A549 (cell line): ENCODE measurements at regions not wholly inside any gene's neighbourhood (a gene's known extent, or its start where the extent isn't known, plus 50 kb on each side); places are given as distances from the start of the nearest gene placed in this dataset.

Experiments
- CBX2 ChIP-seq: fragments of 200-600 bp; sonication (generic); IDR thresholded peaks from 2 replicates; pipeline ENCODE4 v1.6.1; 2016; ENCODE audit warnings: low read depth, mild to moderate bottlenecking, borderline replicate concordance
- CTCF ChIP-seq: fragments of >200 bp; sonication (Bioruptor Twin); formaldehyde crosslinking; IDR thresholded peaks from 3 replicates; pipeline ENCODE4 v1.5.1; 2016
- JUN ChIP-seq, 2 experiments: fragments of >200 bp; sonication (Bioruptor Twin); formaldehyde crosslinking; IDR thresholded peaks; 2 replicates in 1 of 2; 3 replicates in 1 of 2; pipeline ENCODE4 v1.6.1; 2016 to 2017
- MYC ChIP-seq: IDR thresholded peaks from 2 replicates; pipeline ENCODE4 v1.6.1; 2012; ENCODE audit warnings: mild to moderate bottlenecking, inconsistent platforms, low read length, improper control_type of control experiment, borderline replicate concordance
- PHF8 ChIP-seq: fragments of 200-600 bp; sonication (generic); IDR thresholded peaks from 2 replicates; pipeline ENCODE4 v1.6.1; 2016; ENCODE audit warnings: low read depth, mild to moderate bottlenecking, antibody characterized with exemption, moderate library complexity, borderline replicate concordance
- POLR2A ChIP-seq: IDR thresholded peaks from 2 replicates; pipeline ENCODE4 v1.6.1; 2012; ENCODE audit warnings: mild to moderate bottlenecking, low read length
- RAD21 ChIP-seq, 2 experiments: fragments of >200 bp in 1 of 2; sonication (Bioruptor Twin) in 1 of 2; formaldehyde crosslinking in 1 of 2; IDR thresholded peaks in 1 of 2; conservative IDR thresholded peaks in 1 of 2; 2 replicates in 1 of 2; 3 replicates in 1 of 2; pipeline ENCODE4 v1.6.1; 2012 to 2018; ENCODE audit warnings: inconsistent platforms in 1 of 2
- REST ChIP-seq: fragments of 200-600 bp; sonication (generic); IDR thresholded peaks from 2 replicates; pipeline ENCODE4 v1.6.1; 2016; ENCODE audit warnings: antibody characterized with exemption, mild to moderate bottlenecking, moderate library complexity

DNA sequence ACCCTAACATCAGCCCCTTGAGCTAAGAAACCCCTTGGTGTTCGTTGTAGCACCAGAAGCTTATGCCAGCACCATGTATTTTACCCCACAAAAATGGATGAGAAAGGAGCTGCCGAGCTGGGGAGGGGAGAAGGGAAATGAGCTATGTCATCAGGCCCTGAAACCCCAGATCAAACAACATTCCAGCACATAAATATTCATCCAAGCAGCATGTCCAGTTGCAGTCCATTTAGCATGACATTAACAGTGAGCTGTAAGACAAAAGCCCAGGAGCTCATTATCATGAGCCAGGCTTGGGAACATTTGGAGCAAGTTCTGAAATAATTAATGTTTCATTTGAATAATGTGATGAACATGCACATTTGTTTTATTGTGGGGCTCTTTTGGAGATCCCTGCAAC lies 630.1 kb upstream of the TMEM132C start:
- TF ChIP-seq RAD21 (conservative IDR thresholded peaks at IDR 0.05 in 1 of 2, IDR thresholded peaks at IDR 0.05 in 1 of 2) = no peak
- TF ChIP-seq CTCF = no peak
- no peak for TF ChIP-seq REST
- no peak for TF ChIP-seq JUN (IDR thresholded peaks at IDR 0.05)
- TF ChIP-seq POLR2A = no peak
- TF ChIP-seq MYC = no peak
- no peak for TF ChIP-seq PHF8
- no peak for TF ChIP-seq CBX2
